HG02870 (cell line): ENCODE measurements at regions not wholly inside any gene's neighbourhood (a gene's known extent, or its start where the extent isn't known, plus 50 kb on each side); places are given as distances from the start of the nearest gene placed in this dataset.

ENCODE experiments used
- ATAC-seq: cut with Tn5 transposase; IDR thresholded peaks from one replicate; pipeline ENCODE4 v1.9.1; 2021; ENCODE audit warnings: mild to moderate bottlenecking, moderate library complexity; ENCODE audit not compliant: unreplicated experiment

DNA sequence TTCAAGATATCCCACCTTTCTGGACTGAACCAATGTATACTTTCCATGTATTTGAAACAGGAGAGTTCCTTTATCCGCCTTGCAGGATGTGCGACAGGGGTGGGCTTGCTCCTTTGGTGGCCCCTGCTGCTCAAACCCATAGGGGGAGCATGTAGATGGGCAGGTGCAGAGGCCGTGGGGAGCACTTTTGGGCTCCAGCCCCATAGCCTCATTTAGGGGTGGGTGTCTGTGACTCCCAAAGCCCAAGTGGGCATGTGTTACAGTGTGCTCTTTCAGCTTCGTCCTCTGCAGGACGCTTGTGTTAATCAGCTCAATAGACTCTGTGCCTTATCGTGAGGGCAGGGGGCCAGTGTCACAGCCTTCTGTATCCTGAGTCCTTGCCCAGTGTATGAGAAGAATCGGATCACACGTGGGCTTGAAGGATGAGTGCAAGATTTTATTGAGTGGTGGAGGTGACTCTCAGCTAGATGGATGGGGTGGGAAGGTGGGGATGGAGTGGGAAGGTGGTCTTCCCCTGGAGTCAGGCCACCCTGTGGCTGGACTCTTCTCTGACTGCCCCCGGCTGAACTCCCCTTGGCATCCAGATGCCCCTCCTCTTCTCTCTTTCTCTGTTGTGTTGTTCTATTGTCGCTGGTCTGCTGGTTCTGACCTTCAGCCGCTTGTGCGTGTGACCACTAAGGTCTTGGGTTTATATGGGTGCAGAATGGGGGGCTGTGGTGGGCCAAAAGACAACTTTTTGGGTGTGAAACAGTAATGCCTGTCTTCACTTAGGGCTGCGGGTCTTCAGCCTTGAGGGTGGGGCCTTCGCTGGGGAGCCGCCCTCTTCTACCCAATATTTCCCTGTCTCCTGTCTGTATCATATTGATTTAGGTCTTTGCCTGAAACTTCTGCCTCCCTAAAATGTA, 262.2 kb downstream of the GLRX3 start:
- no peak for ATAC-seq

DNA sequence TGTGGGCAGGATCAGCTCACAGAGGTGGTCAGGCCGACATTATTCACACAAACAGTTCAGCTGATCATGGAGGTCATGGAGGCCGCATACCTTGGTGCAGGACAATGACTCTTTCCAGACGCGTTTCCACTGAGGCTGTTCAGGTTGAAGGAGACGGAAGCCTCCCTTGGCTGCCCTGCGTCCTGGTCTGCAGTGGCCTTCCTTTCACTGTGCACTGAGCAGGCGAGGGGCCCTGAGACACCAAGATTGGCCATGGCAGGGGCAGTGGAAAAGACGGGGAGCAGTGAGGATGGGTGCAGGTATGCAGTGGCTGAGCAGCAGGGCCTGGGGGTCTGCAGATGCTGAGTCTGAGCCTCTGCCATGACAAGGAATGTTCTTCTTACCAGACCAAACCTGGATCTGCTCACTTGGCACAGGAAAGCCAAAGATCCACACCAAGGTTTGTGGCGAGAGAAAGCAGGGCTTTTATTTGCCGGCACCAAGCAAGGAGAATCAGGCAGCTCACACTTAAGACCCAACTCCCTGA, 263.3 kb downstream of the GLRX3 start:
- ATAC-seq: no peak

DNA sequence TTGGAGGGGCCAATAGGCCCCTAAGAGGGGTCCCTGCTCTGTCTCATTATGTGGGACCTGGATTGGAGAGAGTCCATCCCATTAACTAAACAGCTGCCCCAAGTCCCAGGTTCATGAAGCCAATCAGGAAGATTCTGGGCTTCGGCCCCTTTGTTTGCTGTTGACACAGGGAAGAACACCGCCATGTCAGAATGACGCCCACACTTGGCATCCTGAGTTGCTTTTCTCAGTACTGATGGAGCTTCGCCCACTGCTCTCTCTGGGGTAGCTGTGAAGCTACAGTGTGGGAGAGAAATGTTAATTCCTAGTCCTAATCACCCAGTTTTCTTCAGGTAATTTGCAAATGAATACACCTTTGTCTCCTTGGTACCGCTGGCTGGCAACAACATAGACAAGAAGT, 264.7 kb downstream of the GLRX3 start:
- ATAC-seq: no peak

- no peak for ATAC-seq
Measured at GRCh38 chr10:130401860-130402765, 265.9 kb downstream of the GLRX3 start.

DNA sequence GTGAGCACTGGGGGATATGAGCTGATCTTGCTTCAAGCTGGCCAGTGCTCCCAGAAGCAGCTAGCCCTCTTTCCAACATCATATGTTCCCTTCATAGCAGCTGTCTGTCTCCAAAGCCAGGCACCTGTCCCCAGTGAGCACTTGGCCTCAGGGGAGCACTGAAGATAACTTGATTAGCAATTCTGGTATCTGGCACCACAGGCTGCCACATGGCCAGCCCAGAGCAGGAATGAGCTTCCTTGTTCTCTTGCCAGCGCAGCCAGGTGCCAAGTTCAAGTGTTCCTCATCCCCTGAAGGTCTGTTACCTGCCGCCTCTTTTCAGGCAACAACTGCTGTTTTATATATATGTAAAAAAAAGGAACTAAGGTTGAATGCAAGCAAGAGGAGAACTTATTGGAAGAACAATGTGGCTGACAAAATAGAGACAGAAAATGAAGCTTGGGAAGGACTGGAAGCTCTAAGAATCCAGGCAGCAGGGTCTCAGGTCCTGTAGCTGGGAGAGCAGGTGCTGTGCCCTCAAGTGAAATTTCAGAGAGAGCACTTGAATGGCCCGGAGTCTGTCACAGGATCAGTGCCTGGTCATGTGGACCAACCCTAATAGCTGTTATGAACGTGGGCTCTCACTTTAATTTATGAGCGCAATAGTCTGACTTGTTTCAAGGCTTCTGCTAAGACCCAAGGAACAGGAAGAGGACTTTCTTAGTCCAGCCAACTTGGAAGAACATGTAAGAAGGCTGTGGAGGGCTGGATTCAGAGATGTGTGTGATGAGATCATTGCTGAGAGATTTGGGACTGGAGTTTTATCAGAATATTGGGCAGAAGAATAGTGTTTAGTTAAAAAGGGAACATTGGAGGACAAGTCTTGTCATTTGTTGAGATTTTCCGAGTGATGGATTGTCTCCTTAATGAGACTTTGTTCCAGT, 267.2 kb downstream of the GLRX3 start:
- ATAC-seq: no peak

DNA sequence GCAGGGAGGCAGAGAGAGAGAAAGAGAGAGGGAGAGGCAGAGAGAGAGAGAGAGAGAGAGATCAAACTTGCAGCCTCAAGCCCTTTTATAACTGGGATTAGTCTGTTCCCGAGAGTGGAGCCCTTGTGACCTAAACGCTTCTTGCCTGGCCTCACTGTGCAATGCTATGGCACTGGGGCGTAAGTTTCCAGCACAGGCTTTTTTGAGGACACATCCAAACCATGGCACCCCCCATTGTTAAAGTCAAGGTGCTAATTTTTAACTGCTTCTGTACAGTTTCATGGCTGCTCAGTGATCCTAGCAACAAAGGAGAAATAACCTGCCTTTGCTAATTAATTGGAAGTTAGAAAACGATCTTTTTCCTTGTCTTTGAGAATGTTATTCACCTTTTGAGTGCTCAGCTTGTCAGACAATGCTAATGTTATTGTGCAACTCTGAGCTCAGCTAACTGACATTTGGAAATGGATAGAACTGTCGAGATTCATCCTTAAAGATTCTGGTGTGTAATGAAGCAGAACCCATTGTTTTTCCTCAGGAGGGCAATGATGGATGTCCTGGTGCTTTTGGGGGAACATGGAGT, 268.4 kb downstream of the GLRX3 start:
- ATAC-seq: no peak

DNA sequence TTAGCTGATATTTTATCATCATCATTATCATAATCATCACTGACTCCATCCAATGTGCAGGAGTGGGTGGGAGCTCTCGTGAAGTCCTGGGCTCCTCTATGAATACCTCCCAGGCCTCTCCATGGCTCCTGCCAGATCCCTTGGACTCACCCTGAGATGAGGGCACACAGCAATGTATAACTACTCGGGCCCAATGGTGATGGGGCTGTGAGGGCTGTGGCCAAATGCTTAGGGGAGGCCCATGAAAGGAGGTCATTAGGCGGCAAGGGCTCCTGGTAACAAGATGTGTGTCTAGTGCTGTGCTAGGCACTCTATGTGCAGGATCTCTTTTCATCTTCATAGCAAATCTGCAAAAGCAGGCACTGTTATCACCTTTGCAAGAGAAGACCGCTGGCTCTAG, 270.9 kb downstream of the GLRX3 start:
- ATAC-seq: no peak

DNA sequence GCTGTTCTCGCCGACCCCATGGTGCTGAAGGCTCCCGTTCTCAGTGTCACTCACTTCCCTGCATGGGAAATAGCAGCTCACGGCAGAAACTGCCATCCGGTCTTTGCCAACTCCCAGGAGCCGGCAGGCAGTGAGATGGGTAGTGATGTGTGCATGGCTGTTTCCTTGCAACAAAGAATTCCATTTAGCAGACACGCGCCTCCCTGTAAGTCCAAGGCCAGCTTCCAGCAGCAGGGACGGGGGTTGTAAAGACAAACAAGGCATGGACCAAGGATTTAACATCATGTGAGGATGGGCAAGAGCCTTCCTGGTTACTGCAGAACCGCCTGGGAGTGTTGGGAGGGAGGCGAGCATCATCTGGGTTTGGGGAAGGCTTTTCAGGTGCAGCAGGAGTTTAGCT, 273.1 kb downstream of the GLRX3 start:
- ATAC-seq: no peak

GRCh38 chr10:130409931-130410330, 273.7 kb downstream of the GLRX3 start:
- no peak for ATAC-seq

DNA sequence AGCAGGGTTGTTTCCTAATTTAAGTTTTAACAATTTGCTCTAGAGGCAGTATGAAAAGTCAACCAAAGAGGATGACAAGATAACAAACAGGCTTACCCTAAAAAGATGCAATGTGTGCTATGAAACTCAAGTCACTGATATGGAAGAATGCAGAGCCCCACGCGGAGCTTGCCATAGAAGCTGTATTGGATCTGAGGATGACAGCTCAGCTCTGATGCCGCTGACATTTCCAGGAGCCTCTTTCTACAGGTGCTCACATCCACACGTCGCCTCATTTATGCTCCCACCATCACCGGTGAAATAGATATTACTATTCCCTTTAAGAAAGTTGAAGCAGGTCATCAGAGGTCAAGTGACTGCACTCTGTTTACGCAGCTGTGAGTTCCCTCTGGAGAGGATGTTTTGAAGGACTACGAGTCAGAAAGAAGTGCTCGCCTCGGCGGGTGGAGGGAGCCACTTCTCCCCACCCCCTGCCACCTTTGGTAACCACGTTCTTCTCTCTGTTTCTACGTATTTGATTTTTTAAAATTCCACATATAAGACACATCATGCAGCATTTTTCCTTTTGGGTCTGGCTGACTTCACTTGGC, 275.4 kb downstream of the GLRX3 start:
- ATAC-seq: no peak

DNA sequence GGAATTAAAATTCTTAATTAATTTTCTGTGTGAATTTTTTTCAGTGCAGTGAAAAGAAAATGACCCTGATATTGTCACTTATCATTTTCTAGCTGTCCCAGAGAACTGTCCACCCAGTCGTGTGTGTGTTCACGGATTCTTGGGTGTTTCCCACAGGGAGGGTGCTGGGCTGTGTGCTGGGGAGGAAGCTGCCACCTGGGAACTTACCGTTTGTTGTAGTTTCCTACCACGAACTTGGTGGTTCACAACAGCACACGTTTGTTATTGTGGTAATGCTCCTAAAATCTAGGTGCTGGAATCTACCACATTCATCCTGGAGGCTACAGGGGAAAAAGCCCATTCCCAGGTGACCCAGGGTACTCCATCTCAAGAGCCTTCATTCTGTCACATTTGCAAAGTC, 276.1 kb downstream of the GLRX3 start:
- no peak for ATAC-seq

DNA sequence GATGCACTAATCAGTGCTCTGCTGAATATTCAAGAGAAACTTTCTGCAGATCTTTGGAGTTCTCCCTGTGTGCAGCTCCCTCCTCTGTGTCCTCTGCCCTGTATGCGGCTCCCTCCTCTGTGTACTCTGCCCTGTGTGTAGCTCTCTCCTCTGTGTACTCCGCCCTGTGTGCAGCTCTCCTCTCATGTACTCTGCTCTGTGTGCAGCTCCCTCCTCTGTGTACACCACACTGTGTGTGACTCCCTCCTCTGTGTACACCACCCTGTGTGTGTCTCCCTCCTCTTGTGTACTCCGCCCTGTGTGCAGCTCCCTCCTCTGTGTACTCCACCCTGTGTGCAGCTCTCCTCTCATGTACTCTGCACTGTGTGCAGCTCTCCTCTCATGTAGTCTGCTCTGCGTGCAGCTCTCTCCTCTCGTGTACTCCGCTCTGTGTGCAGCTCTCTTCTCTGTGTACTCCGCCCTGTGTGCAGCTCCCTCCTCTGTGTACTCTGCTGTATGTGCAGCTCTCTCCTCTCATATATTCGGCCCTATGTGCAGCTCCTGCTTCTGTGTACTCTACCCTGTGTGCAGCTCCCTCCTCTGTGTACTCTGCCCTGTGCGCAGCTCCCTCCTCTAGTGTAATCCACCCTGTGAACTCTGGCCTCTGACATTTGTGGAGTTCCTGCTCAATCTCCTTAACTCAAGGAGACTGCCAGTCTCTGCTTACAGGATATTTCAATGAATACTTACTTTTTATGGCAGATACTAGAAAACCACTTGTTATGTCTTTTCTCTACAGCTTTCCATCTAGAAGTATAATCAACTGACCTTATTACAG, 280.4 kb downstream of the GLRX3 start:
- ATAC-seq: no peak

DNA sequence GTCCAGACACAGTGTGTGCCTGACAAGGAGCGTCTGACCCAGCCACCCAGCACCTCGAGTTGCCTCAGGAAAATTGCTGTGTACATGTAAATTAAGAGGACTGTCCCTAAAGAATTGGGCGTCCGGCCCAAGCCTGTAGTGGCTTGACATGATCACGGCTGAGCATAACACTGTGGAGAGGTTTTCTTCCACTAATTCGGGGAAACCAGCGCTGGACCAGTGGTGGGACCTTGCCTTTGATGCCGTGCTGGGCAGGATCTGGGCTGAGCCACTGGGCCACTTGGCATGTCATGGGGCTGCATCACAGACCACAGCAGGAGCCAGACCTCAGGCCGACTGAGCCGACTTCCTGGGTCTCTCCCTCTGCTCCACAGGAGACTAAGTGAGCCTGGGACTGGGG, 282.5 kb downstream of the GLRX3 start:
- ATAC-seq: no peak

- no peak for ATAC-seq
Measured at GRCh38 chr10:130421909-130422308, 285.7 kb downstream of the GLRX3 start.

GRCh38 chr10:130422366-130423324, 286.5 kb downstream of the GLRX3 start:
- ATAC-seq: no peak

- no peak for ATAC-seq
Measured at GRCh38 chr10:130423455-130424305, 287.5 kb downstream of the GLRX3 start.

- no peak for ATAC-seq
Measured at GRCh38 chr10:130424418-130424817, 288.2 kb downstream of the GLRX3 start.
